ENCODE measurements at regions not wholly inside any gene's neighbourhood (a gene's known extent, or its start where the extent isn't known, plus 50 kb on each side); places are given as distances from the start of the nearest gene placed in this dataset.
"Not testable (repeated sequence)": the region's sequence is repeated elsewhere in the genome, so short reads cannot be mapped to it uniquely, and the experiment has no call there.

GRCh38 chr2:180829836-180830235, 150.6 kb upstream of the UBE2E3 start:
- DNase-seq (ENCODE audit: low read depth, low spot score): no peak

- DNase-seq (ENCODE audit: low read depth, low spot score): peak; percentile 6
Observed at GRCh38 chr2:180829261-180829660, 151.1 kb upstream of the UBE2E3 start.

GRCh38 chr2:180828756-180829155, 151.6 kb upstream of the UBE2E3 start:
- DNase-seq (ENCODE audit: low read depth, low spot score): no peak

GRCh38 chr2:180823546-180824141, 156.8 kb upstream of the UBE2E3 start:
- DNase-seq (ENCODE audit: low read depth, low spot score): peak; percentile 29

- DNase-seq (ENCODE audit: low read depth, low spot score): no peak
Observed at GRCh38 chr2:180819106-180819505, 161.3 kb upstream of the UBE2E3 start.

- DNase-seq (ENCODE audit: low read depth, low spot score): not testable (repeated sequence)
Observed at GRCh38 chr2:180818700-180819099, 161.7 kb upstream of the UBE2E3 start.

- no peak for DNase-seq (ENCODE audit: low read depth, low spot score)
Observed at GRCh38 chr2:180799141-180799540, 181.3 kb upstream of the UBE2E3 start.

GRCh38 chr2:180790891-180791290, 189.5 kb upstream of the UBE2E3 start:
- DNase-seq (ENCODE audit: low read depth, low spot score): no peak

- DNase-seq (ENCODE audit: low read depth, low spot score): peak; percentile 15
Observed at GRCh38 chr2:180787330-180787729, 193.1 kb upstream of the UBE2E3 start.

GRCh38 chr2:180781276-180781675, 199.1 kb upstream of the UBE2E3 start:
- peak; percentile 24 for DNase-seq (ENCODE audit: low read depth, low spot score)

GRCh38 chr2:180778291-180778690, 202.1 kb upstream of the UBE2E3 start:
- no peak for DNase-seq (ENCODE audit: low read depth, low spot score)

GRCh38 chr2:180776921-180777320, 203.5 kb upstream of the UBE2E3 start:
- DNase-seq (ENCODE audit: low read depth, low spot score): peak; percentile 55

GRCh38 chr2:180775711-180776110, 204.7 kb upstream of the UBE2E3 start:
- DNase-seq (ENCODE audit: low read depth, low spot score): no peak

- DNase-seq (ENCODE audit: low read depth, low spot score): not testable (repeated sequence)
Observed at GRCh38 chr2:180765316-180765715, 215.1 kb upstream of the UBE2E3 start.

GRCh38 chr2:180763263-180763989, 217.0 kb upstream of the UBE2E3 start:
- no peak for DNase-seq (ENCODE audit: low read depth, low spot score)

GRCh38 chr2:180761224-180761623, 219.2 kb upstream of the UBE2E3 start:
- DNase-seq (ENCODE audit: low read depth, low spot score): peak; percentile 58

GRCh38 chr2:180759631-180760030, 220.8 kb upstream of the UBE2E3 start:
- no peak for DNase-seq (ENCODE audit: low read depth, low spot score)

GRCh38 chr2:180753809-180754761, 226.3 kb upstream of the UBE2E3 start:
- no peak for DNase-seq (ENCODE audit: low read depth, low spot score)

GRCh38 chr2:180751306-180751920, 229.0 kb upstream of the UBE2E3 start:
- DNase-seq (ENCODE audit: low read depth, low spot score): no peak

- peak; percentile 16 for DNase-seq (ENCODE audit: low read depth, low spot score)
Observed at GRCh38 chr2:180747728-180748127, 232.7 kb upstream of the UBE2E3 start.

GRCh38 chr2:180743401-180743800, 237.0 kb upstream of the UBE2E3 start:
- DNase-seq (ENCODE audit: low read depth, low spot score): no peak

- no peak for DNase-seq (ENCODE audit: low read depth, low spot score)
Observed at GRCh38 chr2:180742801-180743200, 237.6 kb upstream of the UBE2E3 start.

Data from astrocyte of the hippocampus (primary cell).